H4 (cell line): ENCODE measurements at regions not wholly inside any gene's neighbourhood (a gene's known extent, or its start where the extent isn't known, plus 50 kb on each side); places are given as distances from the start of the nearest gene placed in this dataset.
A peak's percentile ranks its signal among the peaks of the same experiment; 100 is the strongest.

Experiments
- DNase-seq: peaks from one replicate; pipeline ENCODE4 v3.0.0-alpha.2; 2015; ENCODE audit warnings: low spot score

DNA sequence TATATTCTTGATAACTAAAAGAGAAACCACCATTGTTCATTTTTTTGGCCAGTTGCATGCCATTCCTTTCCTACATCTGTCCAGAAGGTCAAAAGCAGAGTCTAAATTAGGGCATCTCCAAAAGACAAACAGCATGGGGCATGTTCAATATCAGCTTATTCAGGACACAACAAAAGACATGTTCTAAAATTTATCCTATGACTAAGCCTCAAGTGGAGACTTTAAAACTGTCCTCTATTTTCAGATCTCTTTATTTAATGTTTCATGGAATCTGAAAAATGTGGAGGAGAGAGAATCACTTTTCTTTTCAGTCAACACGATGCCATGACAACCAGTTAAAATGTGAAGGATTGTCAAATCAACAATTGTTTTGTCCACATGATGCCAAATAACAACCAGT lies 303.4 kb upstream of the PRMT6 start:
- no peak for DNase-seq

DNA sequence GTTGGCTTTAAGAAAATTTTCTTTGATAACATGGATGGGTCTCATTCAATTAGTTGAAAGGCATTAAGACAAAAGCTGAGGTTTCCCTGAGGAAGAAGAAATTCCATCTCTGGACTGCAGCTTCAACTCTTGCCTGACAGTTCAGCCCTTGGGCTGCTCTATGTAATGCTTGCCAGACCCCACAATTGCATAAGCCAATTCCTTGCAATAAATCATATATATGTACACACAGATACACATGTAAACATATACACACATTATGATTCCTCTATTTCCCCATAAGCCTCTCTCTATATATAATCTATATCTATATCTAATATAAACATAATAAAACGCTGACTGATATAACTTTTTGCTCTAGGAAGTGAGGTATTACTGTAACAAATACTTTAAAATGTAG lies 301.5 kb upstream of the PRMT6 start:
- no peak for DNase-seq

DNA sequence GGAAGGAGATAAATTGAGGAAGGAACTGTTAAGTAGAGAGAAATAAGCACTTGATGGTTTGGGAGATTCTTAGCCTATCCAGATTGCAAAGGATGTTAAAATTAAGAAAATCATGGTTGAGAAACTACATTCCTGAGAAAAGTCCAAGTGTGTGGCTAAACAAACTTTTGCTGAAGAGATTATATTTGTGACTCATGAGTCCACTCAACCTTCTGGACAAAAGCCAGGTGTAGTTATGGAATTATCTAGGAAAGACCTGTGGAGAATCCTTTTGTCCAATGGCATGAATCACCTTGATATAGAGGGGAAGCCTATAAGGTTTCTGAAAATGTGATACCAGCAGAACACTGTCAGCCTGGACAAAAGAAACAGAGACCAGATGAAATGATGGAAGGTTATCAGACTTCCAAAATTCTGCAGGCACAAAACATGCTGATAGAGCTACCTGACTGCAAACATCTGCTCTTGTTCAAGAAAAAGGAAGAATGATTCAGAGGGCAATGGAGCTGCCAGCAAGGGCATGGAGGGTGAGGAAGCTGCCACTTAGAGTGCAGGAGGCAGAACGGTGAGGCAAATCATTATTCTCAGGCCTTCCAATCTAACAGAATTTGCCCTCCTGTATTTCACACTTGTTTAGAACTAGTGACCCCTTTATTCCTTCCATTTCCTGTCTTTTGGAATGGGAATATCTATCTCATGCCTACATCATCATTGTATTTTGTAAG lies 300.6 kb upstream of the PRMT6 start:
- peak; percentile 3 for DNase-seq

DNA sequence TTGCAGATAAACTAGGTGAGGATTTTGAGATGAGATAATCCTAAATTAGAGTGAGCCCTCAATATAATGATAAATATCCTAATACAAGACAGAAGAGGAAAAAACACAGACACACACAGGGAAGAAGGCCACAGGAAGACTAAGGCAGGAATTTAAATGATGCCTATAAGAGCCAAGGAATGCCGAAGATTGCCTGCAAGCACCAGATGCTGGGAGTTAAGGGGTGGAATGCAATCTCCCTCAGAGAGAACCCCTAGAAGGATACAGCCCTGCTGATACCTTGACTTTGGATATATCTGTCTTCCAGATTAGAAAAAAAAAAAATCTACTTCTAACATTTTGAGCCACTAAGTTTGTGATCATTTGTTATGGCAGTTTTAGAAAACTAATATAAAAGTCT lies 299.7 kb upstream of the PRMT6 start:
- DNase-seq = no peak

DNA sequence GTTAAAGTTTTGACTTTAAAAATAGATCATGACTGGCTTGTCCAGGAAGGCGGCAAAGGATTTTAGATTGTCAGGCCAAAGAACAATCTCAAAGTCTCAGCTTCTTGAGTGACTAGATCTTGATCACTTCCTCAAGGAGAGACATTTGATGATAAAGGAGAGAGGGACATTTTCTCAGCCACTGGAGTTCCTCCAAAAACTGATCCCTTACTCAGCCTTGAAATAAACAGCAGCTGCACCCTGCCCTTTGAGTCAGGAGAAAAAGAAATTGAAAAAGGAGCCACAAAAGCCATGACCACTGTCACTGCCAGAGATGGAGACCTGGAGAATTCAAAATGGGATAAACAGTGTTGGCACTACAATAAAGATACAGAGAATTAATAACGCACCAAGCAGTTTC lies 288.4 kb upstream of the PRMT6 start:
- DNase-seq = no peak

DNA sequence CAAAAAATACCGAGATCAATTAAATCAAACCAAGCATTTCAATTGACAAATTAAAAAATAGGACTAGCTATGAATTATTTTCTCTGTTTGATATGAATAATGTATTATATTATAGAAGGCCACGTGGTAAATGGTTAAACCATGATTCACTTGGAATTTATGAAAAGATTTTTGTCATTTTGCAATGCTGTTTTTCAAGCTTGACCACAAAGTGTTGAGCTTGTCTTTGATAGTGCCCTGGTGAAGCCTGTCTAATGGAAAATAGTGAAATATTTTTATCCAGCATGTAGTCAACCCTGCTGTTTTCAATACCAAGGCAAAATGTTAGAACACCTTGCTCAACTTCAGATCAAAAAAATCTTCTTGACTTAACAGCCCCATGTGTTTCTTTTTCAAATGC lies 288.0 kb upstream of the PRMT6 start:
- no peak for DNase-seq

DNA sequence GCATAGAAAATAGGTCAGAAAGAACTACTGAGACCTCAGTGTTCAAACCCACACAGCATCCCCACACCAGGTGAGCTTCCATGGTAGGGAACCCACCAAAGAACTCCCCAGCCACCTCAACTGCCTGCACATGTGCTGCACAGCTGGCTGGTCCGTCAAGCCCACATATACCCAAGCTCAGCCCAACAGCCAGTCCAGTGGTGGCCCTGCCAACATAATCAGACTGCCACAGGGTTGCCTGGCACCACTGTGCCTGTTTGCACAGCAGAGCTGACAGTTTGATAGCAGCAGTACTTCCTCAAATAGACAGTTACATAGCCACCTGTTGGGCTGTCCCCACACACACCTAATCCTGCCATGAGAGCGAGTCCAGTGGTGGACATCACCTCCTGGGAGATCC lies 283.3 kb upstream of the PRMT6 start:
- no peak for DNase-seq

DNA sequence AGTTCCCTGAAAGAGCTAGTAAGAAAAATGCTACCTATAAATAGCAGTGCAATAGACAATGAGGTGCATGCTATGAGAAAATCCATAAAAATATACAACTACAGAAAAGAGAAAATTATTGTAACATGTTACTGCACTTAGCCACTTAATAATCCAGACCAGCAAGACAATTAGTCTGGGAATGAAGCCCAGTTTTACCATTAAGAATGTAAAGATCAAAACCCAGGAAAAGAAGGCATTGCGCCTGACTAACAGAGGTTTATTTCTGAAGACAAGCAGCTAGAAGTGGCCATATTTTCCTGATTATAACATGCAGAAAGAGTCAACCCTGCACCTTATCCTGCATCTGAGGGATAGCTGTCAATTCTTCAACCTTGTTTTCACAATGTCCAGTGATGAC lies 276.4 kb upstream of the PRMT6 start:
- no peak for DNase-seq

DNA sequence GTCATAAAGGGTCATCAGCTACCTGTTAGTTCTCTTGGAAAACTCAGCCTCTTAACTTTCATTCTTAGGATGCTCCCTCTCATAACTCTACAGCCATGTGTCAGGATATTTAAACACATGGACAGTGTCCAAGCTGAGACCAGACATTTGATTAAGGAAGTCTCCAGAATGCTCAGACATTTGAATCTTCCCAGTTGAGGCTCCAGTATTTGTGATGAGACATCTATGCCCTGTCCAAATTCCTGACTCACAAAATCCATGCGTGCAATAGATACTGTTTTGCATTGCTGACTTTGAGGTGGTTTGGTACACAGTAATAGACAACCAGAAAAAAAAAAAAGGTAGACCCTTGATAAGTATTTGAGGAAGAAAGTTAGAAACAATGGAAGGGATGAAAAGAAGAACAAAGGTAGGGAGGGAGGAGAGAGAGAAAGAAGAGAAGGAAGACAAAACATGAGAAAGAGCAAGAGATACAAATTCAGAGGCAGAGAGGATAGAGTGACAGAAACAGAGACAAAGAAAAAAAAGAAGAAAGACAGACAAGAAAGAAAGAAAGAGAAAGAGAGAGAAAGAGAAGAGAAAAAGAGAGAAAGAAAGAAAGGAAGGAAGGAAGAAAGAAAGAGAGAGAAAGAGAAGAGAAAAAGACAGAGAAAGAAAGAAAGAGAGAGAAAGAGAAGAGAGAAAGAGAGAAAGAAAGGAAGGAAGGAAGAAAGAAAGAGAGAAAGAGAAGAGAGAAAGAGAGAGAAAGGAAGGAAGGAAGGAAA lies 275.5 kb upstream of the PRMT6 start:
- DNase-seq = no peak

DNA sequence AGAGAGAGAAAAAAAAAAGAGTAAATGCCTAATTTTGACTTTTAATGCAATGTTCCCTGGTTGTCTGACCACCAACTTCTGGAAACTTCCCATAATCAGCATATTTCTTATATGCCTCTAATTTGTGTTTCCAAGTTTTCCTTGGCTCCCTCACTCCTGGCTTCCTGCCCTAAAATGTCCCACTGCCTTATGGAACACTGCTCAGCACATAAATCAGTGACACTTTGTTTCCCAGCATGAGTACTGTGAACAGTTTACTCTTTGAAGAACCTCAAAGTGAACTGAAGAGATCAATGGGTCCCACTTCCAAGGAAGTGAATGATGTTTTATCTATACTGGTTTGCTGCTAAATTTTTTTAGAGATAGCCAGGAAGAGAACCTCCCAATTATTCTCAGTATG lies 271.3 kb upstream of the PRMT6 start:
- DNase-seq = no peak

DNA sequence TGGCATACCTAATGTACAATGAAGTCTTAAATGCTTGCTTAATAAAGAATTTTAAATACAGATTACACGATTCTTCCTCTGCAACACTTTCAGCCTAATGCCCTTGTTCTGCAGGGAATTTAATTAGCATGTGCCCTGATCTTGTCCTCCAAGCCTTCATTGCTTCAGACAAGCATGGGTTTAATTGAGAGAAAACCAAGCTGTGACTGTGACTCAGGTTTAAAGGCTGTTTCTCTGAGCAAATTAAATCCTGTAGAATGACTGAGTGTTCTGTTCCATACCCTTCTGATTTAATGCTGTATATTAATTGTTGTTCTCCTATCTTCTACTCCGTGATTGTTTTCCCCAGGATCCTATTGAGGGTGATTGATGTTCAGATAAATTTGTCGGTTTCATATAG lies 269.0 kb upstream of the PRMT6 start:
- DNase-seq = no peak

DNA sequence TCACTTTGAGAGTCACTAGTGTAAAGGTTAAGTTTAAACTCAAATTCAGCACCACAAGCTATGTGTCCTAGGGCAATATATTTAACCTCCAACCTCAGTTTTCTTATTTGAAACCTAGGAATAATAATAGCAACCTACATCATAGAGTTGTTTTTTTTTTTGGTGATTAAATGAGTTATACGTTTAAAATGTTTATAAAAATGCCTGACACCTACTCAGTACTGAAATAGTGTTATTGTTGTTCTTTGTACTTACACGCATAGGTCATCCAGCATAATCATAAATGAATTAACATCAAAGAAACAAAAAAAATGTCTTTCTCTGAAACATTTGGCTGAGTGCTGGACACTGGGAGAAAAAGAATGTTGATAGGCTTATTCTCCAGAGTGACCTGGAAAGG lies 266.8 kb upstream of the PRMT6 start:
- DNase-seq = no peak

DNA sequence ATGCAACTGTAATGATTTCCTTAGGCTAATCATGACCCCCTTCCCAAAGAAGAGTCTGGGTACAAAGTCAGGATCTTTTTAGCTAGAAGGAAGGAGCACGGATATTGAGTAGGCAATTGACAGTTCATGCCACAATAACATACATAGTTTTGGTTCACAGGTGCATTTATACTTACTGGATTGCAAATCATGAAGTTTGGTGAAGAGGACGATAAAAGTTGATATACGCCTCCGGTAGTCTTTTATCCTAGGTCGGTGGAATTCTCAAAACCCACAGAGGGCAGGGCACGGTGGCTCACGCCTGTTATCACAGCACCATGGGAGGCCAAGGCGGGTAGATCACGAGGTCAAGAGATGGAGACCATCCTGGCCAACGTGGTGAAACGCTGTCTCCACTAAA lies 265.4 kb upstream of the PRMT6 start:
- DNase-seq = no peak

DNA sequence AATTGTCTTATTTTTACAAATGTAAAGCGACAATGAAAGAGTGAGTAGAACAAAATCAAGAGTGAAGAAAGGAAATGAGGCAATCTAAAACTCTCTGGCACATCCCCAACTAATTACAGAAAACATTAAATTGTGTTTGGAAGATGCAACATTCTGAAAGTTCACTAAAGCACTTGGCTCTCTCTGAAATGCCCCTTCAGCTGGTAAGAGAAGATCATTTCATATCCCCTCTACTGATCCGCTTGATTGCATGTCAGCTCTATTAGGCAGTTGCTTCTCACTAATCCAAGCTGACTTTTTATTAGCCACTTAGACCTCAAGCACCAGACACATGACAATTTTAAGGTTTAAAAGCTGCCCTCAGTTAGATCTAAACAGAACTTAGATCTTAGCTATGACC lies 262.8 kb upstream of the PRMT6 start:
- peak; percentile 1 for DNase-seq

DNA sequence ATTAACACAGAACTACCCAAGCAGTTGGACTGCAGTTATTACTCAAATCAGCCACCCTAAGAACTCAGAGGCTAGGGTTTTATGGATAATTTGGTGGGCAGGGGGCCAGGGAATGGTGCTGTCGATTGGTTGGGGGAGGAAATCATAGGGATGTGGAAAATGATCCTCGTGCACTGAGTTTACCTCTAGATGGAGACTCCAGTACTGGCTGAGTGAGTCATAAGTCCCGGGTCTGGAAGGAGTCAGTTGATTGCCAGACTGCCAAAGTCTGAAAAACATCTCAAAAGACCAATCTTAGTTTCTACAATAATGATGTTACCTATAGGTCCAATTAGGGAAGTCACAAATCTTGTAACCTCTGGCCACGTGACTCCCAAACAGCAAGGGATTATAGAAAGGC lies 257.5 kb upstream of the PRMT6 start:
- DNase-seq = no peak

DNA sequence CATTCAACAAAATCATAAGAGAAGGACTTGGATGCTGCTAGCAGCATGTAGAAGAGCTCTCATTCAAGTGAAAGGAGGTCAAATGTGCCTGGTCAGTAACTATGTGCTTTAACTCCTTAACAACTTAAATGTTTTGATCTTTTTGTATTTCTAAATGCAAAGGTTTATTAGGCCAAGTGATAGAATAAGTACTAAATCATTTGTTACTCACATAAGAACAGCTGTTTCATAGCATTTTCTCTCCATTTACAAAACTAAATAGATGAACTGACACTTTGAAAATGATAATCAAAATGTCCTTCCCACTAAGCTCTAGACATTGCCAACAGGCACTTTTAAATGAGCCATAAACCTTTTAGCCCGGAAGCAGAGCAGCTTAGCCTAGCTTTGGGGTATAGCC lies 254.3 kb upstream of the PRMT6 start:
- DNase-seq = no peak

DNA sequence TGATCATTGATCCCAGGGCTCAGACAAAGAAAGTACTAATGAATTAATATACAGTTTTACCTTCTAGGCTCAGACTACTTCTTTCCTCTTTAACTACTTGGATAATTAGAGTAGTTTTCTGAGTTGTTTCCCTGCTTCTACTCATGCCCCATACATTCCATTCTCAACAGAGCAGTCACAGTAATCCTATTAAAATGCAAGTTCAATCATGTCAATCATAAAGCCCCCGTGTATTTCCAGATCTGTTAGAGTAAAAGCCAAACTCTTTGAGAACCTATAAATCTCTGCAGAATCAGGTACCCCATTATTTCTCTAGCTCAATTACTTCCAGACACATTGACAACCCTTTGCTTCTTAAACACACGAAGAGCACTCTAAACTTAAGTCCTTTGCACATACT lies 242.1 kb upstream of the PRMT6 start:
- DNase-seq = no peak

DNA sequence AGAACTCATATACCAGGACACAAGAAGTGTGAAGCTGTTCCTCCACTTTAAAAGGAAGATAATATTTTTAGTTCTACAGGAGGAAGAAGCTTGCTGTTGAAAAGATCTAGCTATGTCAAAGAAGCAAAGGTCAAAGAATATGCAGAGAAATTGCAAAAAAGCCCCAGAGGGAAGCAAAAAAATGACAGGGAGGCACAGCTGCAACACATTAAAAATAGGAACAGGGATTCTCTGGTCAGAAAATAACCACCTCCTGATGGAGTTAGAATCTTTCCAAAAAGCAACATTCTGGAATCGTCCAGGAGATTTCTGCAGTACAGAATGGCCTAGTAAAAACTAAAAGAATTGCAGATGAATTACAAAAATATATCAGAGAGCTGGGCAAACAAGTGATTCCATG lies 238.9 kb upstream of the PRMT6 start:
- no peak for DNase-seq

DNA sequence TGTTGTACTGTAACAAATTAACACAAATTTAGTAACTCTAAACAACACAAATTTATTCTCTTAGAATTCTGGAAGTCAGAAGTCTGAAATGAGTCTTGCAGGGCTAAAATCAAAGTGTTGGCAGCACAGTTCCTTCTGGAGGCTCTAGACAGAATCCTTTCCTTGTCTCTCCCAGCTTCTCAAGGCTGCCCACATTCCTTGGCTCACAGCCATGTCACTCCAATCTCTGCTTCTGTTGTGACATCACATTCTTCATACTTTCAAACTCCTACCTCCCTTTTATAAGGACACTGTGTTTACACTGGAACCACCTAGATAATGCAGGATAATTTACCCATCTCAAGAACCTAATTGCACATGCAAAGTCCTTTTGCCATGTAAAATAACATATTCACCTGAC lies 225.0 kb upstream of the PRMT6 start:
- DNase-seq = peak; percentile 4

DNA sequence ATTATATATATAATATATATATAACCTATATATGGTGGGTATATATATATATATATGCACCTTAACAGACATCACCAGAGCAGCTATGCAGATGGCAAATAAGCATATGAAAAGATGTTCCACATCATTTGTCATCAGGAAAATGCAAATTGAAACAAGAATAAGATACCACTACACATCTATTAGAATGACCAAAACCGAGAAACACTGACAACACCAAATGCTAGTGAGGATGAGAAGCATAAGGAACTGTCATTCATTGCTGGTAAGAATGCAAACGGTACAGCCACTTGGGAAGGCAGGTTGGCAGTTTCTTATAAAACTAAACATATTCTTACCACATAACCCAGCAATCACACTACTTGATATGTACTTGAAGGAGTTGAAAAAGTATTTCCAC lies 219.8 kb upstream of the PRMT6 start:
- DNase-seq = no peak

DNA sequence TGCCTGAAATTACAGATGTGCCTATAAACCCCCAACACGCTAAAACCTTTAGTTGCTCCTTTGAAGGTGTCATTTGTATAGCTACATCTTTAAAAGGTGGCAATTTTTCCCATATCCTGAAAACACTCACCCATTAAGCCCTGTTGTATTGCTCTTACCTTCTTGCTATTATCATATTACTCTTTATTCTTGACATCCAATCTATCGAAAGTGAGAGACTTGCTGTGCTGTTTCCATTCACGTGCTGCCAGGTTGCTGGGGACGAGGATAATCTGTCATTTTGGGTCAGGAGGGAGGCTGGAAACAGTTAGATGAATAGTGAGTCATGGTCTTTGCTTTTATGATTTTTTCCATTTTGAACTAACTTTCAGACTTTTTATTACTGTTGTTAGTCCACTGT lies 213.0 kb upstream of the PRMT6 start:
- DNase-seq = no peak

DNA sequence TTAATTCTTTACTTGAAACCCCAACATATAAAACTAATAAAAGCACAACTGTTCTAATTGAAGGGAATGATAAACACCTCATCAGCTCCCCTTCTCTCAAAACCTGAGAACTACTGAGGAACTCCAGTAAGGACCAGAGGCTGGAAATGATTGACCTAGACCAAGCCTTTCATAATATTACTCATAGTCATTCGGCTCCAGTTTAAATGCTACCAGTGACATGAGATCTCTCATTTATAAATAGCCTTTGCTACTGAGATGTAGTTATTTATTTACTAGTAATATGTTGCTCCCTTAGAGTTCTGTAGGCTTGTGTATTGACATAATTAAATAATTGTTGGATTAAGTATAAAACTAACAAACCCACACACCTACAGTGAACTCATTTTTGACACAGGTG lies 209.8 kb upstream of the PRMT6 start:
- no peak for DNase-seq

DNA sequence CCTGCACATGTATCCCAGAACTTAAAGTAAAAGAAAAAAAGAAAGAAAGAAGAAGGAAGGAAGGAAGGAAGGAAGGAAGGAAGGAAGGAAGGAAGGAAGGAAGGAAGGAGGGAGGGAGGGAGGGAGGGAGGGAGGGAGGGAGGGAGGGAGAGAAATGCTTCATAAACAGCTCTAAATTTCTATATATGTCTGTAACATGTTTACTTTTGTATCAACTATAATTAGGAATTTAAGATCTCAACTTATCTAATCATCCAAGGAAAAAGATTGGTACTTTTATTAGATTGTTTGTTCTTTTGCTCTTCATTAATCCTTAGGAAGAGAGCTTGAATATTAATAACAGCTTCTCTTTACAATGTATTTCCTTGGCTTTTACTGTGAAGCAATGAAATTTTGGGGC lies 195.4 kb upstream of the PRMT6 start:
- DNase-seq = no peak

DNA sequence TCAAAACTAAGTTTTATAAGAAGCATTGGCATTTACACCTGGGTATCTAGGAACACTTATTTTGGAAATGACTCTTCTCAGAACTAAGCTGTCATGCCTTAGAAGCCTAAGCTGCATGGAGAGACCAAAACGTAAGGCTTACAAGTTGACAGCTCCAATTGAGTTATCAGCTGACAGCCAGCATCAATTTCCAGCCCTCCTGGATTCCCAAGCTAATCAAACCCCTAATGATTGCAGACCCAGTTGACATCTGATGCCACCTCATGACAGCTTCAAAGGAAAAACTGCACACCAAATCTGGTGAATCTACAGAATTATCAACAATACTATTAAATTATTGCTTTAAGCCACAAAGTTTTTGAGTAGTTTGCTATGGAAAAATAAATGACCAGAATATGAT lies 187.6 kb upstream of the PRMT6 start:
- no peak for DNase-seq
